Neuronal stem cell (in vitro differentiated cells): ENCODE measurements at regions not wholly inside any gene's neighbourhood (a gene's known extent, or its start where the extent isn't known, plus 50 kb on each side); places are given as distances from the start of the nearest gene placed in this dataset.

Experiments
- DNase-seq: peaks from one replicate; pipeline ENCODE4 v3.0.0-alpha.2; 2013; ENCODE audit warnings: low spot score
- H2AFZ ChIP-seq: one replicate; pipeline ENCODE4 v1.6.1; 2013; ENCODE audit warnings: mild to moderate bottlenecking, low read length, inconsistent platforms
- H2AK5ac ChIP-seq: 2 replicates; pipeline ENCODE4 v1.6.1; 2013; ENCODE audit warnings: low read depth, mild to moderate bottlenecking, inconsistent platforms, low read length, moderate library complexity, mixed read lengths
- H2BK120ac ChIP-seq: 2 replicates; pipeline ENCODE4 v1.6.1; 2013; ENCODE audit warnings: low read depth, mild to moderate bottlenecking, inconsistent platforms, low read length, moderate library complexity, mixed read lengths
- H2BK12ac ChIP-seq: one replicate; pipeline ENCODE4 v1.6.1; 2013; ENCODE audit warnings: low read length, inconsistent platforms
- H2BK15ac ChIP-seq: 2 replicates; pipeline ENCODE4 v1.6.1; 2013; ENCODE audit warnings: mild to moderate bottlenecking, low read length, inconsistent platforms, mixed read lengths
- H2BK5ac ChIP-seq: one replicate; pipeline ENCODE4 v1.6.1; 2013; ENCODE audit warnings: inconsistent platforms, mild to moderate bottlenecking, low read length, moderate library complexity
- H3K14ac ChIP-seq: one replicate; pipeline ENCODE4 v1.6.1; 2013; ENCODE audit warnings: low read length, inconsistent platforms
- H3K18ac ChIP-seq: 2 replicates; pipeline ENCODE4 v1.6.1; 2013; ENCODE audit warnings: low read length, inconsistent platforms
- H3K23ac ChIP-seq: 2 replicates; pipeline ENCODE4 v1.6.1; 2013; ENCODE audit warnings: low read depth, mild to moderate bottlenecking, mixed read lengths, low read length, inconsistent platforms; ENCODE audit not compliant: poor library complexity
- H3K27ac ChIP-seq: replicated peaks from 3 replicates; pipeline ENCODE4 v1.5.1; 2013; ENCODE audit warnings: low read length, inconsistent platforms
- H3K27me3 ChIP-seq, 3 experiments: 2 replicates each; pipeline ENCODE4 v1.6.1; 2013; ENCODE audit warnings: low read length in 3 of 3, mild to moderate bottlenecking in 2 of 3, inconsistent platforms in 1 of 3, low read depth in 1 of 3, mixed read lengths in 1 of 3, moderate library complexity in 1 of 3; ENCODE audit not compliant: control insufficient read depth in 3 of 3, insufficient read depth in 3 of 3
- H3K36me3 ChIP-seq, 2 donors: replicated peaks in 1 of 2; 2 replicates each; pipeline ENCODE4 v1.6.1; 2013; ENCODE audit warnings: low read length in 2 of 2; ENCODE audit not compliant: control insufficient read depth in 2 of 2, insufficient read depth in 2 of 2
- H3K4ac ChIP-seq: 2 replicates; pipeline ENCODE4 v1.6.1; 2013; ENCODE audit warnings: inconsistent platforms, mild to moderate bottlenecking, low read length, moderate library complexity
- H3K4me1 ChIP-seq, 2 donors: 1 replicate in 1 of 2; 2 replicates in 1 of 2; pipeline ENCODE4 v1.6.1; 2013; ENCODE audit warnings: low read length in 2 of 2, low read depth in 1 of 2; ENCODE audit not compliant: control insufficient read depth in 2 of 2, insufficient read depth in 1 of 2
- H3K4me2 ChIP-seq: one replicate; pipeline ENCODE4 v1.6.1; 2013; ENCODE audit warnings: mild to moderate bottlenecking, low read length, inconsistent platforms; ENCODE audit not compliant: insufficient read depth, poor library complexity, severe bottlenecking
- H3K4me3 ChIP-seq, 2 donors: 2 replicates each; pipeline ENCODE4 v1.5.1; 2013; ENCODE audit warnings: low read length in 2 of 2, mild to moderate bottlenecking in 2 of 2, inconsistent platforms in 1 of 2, moderate library complexity in 1 of 2
- H3K79me1 ChIP-seq: one replicate; pipeline ENCODE4 v1.6.1; 2013; ENCODE audit warnings: low read depth, mild to moderate bottlenecking, inconsistent platforms, low read length, moderate library complexity
- H3K9ac ChIP-seq: one replicate; pipeline ENCODE4 v1.6.1; 2013; ENCODE audit warnings: mild to moderate bottlenecking, low read depth, low read length, inconsistent platforms; ENCODE audit not compliant: poor library complexity
- H3K9me3 ChIP-seq, 2 donors: replicated peaks in 1 of 2; 2 replicates each; pipeline versions ENCODE3 to v1.6.1; 2013; ENCODE audit warnings: low read length in 2 of 2, mild to moderate bottlenecking in 2 of 2, inconsistent platforms in 1 of 2, low read depth in 1 of 2, mixed read lengths in 1 of 2, moderate library complexity in 1 of 2; ENCODE audit not compliant: control insufficient read depth in 2 of 2, insufficient read depth in 1 of 2
- H4K8ac ChIP-seq: one replicate; pipeline ENCODE4 v1.6.1; 2013; ENCODE audit warnings: low read depth, mild to moderate bottlenecking, inconsistent platforms, low read length, moderate library complexity
- H4K91ac ChIP-seq: one replicate; pipeline ENCODE4 v1.6.1; 2013; ENCODE audit warnings: low read length, low read depth, mild to moderate bottlenecking, inconsistent platforms; ENCODE audit not compliant: poor library complexity
- WGBS, 2 donors: extraction: QIAGEN DNeasy Blood & Tissue Kit; methylation state at CpG; one replicate each; pipeline ENCODE4 v1.1.7; 2013; ENCODE audit warnings: missing lambda C conversion rate in 2 of 2, mixed read lengths in 1 of 2; ENCODE audit not compliant: insufficient read length in 2 of 2, insufficient replicate concordance in 1 of 2; ENCODE audit errors: extremely low coverage in 2 of 2; 5-methylcytosine and 5-hydroxymethylcytosine counted together

GRCh38 chr14:38762426-38762825, 340.6 kb downstream of the SEC23A start:
- Histone ChIP-seq H3K4ac (no peak overlapping the region), H3K4me1 (no peaks in the 10 kb centered on the region), H3K23ac (no peak overlapping the region), H4K8ac (no peak overlapping the region), H2BK15ac (no peak overlapping the region), H2BK12ac (no peak overlapping the region), H3K9me3 (no peaks in the 10 kb centered on the region), H2BK120ac (no peak overlapping the region), H3K79me1 (no peaks in the 10 kb centered on the region), H3K9ac (no peak overlapping the region), H2BK5ac (no peak overlapping the region), H3K4me2 (no peak overlapping the region), H3K18ac (no peak overlapping the region), H2AK5ac (no peak overlapping the region), H4K91ac (no peak overlapping the region), H3K36me3 (no peaks in the 10 kb centered on the region), H2AFZ (no peak overlapping the region), H3K27me3 (no peaks in the 10 kb centered on the region), H3K4me3 (no peak overlapping the region), H3K27ac (no peak overlapping the region), H3K14ac (no peak overlapping the region)
- no peak for DNase-seq
- no CpG with 5 or more reads among the region's 5 CpGs for WGBS, 2 donors

- Histone ChIP-seq H3K23ac (no peak overlapping the region), H3K18ac (no peak overlapping the region), H3K36me3 (no peaks in the 10 kb centered on the region), H2BK5ac (no peak overlapping the region), H3K4me3 (no peak overlapping the region), H3K27me3 (no peaks in the 10 kb centered on the region), H2AFZ (no peak overlapping the region), H2AK5ac (no peak overlapping the region), H3K79me1 (no peaks in the 10 kb centered on the region), H4K91ac (no peak overlapping the region), H3K9ac (no peak overlapping the region), H3K14ac (no peak overlapping the region), H2BK12ac (no peak overlapping the region), H3K27ac (no peak overlapping the region), H3K4ac (no peak overlapping the region), H4K8ac (no peak overlapping the region), H2BK120ac (no peak overlapping the region), H3K9me3 (no peaks in the 10 kb centered on the region), H3K4me2 (no peak overlapping the region), H2BK15ac (no peak overlapping the region), H3K4me1 (no peaks in the 10 kb centered on the region)
- whole genome bisulfite sequencing, 2 donors: no CpG with 5 or more reads among the region's 2 CpGs
- no peak for DNase-seq
Observed at GRCh38 chr14:38761033-38761432, 342.0 kb downstream of the SEC23A start.

GRCh38 chr14:38758661-38759060, 344.4 kb downstream of the SEC23A start:
- DNase-seq: no peak
- Histone ChIP-seq H3K79me1 (no peaks in the 10 kb centered on the region), H3K9ac (no peak overlapping the region), H2BK120ac (no peak overlapping the region), H3K14ac (no peak overlapping the region), H2BK12ac (no peak overlapping the region), H3K36me3 (no peaks in the 10 kb centered on the region), H3K4ac (no peak overlapping the region), H2AFZ (no peak overlapping the region), H3K4me1 (no peaks in the 10 kb centered on the region), H3K9me3 (peaks cover 0 to 2% of the 10 kb centered on the region in 2 donors), H4K8ac (no peak overlapping the region), H3K23ac (no peak overlapping the region), H3K4me2 (no peak overlapping the region), H3K18ac (no peak overlapping the region), H2AK5ac (no peak overlapping the region), H3K27me3 (no peaks in the 10 kb centered on the region), H2BK15ac (no peak overlapping the region), H2BK5ac (no peak overlapping the region), H3K27ac (no peak overlapping the region), H4K91ac (no peak overlapping the region), H3K4me3 (no peak overlapping the region)
- WGBS, 2 donors: no CpG with 5 or more reads among the region's 2 CpGs

GRCh38 chr14:38755036-38755435, 348.0 kb downstream of the SEC23A start:
- Histone ChIP-seq H3K4me1 (no peaks in the 10 kb centered on the region), H3K9ac (no peak overlapping the region), H2AK5ac (no peak overlapping the region), H3K79me1 (no peaks in the 10 kb centered on the region), H3K4ac (no peak overlapping the region), H2BK120ac (no peak overlapping the region), H2BK12ac (no peak overlapping the region), H4K91ac (no peak overlapping the region), H3K27me3 (no peaks in the 10 kb centered on the region), H2BK5ac (no peak overlapping the region), H2BK15ac (no peak overlapping the region), H3K9me3 (peaks cover 0 to 2% of the 10 kb centered on the region in 2 donors), H3K36me3 (no peaks in the 10 kb centered on the region), H3K18ac (no peak overlapping the region), H4K8ac (no peak overlapping the region), H3K23ac (no peak overlapping the region), H3K4me3 (no peak overlapping the region), H3K27ac (peak overlapping the region; percentile 61), H2AFZ (no peak overlapping the region), H3K14ac (no peak overlapping the region), H3K4me2 (no peak overlapping the region)
- WGBS, 2 donors: no CpG with 5 or more reads among the region's 3 CpGs
- peak; percentile 21 for DNase-seq
